Esophagus squamous epithelium (tissue), 4 donors: ENCODE measurements at regions not wholly inside any gene's neighbourhood (a gene's known extent, or its start where the extent isn't known, plus 50 kb on each side); places are given as distances from the start of the nearest gene placed in this dataset.

Experiments
- CTCF ChIP-seq, 6 experiments: fragments of 450-650 bp in 4 of 6; fragments of 200-600 bp in 2 of 6; sonication (generic) in 2 of 6; IDR thresholded peaks; one replicate each; pipeline ENCODE4 v1.5.1; 2016 to 2019; ENCODE audit warnings: antibody characterized with exemption in 6 of 6, mild to moderate bottlenecking in 4 of 6, moderate library complexity in 4 of 6
- POLR2A ChIP-seq, 4 donors: fragments of 450-650 bp; IDR thresholded peaks; one replicate each; pipeline ENCODE4 v1.6.1; 2017; ENCODE audit warnings: antibody characterized with exemption in 4 of 4, mild to moderate bottlenecking in 4 of 4, moderate library complexity in 3 of 4

GRCh38 chr1:5764464-5764863 lies 227.8 kb downstream of the NPHP4 start:
- TF ChIP-seq CTCF (IDR thresholded peaks at IDR 0.05) (no peak), POLR2A (IDR thresholded peaks at IDR 0.05) (no peak)
